Erythroblast (primary cell): ENCODE measurements at regions not wholly inside any gene's neighbourhood (a gene's known extent, or its start where the extent isn't known, plus 50 kb on each side); places are given as distances from the start of the nearest gene placed in this dataset.

ENCODE experiments used
- DNase-seq, 2 experiments: peaks; one replicate each; lab custom pipeline; 2025; lab: John Stamatoyannopoulos, UW
- GATA1 ChIP-seq: IDR thresholded peaks from 2 replicates; pipeline ENCODE4 v1.6.1; 2011; ENCODE audit warnings: low read depth, mild to moderate bottlenecking, control low read depth, low read length, moderate library complexity
- POLR2A ChIP-seq: IDR thresholded peaks from 2 replicates; pipeline ENCODE4 v1.6.1; 2011; ENCODE audit warnings: mild to moderate bottlenecking, low read length

DNA sequence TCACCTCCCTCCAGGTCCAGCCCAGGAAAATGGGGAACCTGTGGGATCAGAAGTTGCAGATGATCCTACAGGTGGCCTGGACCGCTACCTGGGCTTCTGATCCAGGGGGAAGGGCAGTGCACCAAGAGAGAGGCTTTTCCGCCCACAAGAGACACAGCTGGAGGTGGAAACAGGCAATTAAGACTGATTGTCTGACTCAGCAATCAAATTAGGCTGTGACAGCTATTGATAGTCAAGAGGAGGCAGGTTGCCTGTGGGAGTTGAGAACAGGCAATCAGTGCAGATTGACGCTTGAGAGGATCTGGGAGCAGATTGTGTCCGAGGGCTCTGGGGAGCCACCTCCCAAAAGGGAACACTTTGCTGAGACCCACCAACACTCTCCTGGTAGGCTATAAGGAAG lies 71.1 kb upstream of the SLC44A1 start:
- TF ChIP-seq GATA1 (no peak), POLR2A (no peak)
- no peak for DNase-seq

DNA sequence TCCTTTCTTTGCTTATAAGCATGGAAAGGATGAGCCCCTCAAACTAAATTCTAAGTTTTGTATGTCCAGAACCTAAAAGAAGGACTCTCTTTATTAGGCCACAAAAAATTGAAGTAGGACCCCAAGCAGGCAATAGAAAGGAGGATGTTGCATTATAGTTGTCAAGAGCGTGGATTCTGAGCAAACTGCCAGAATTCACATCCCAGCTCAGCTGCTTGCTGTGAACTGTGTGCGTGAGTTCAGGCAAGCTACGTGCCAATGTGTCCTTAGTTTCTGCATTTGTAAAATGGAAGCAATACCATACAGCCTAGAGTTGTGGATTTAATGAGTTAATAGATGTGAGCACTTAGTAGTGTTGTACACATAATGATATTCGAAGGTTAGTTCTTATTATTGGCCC lies 70.6 kb upstream of the SLC44A1 start:
- TF ChIP-seq GATA1 (no peak), POLR2A (no peak)
- no peak for DNase-seq

DNA sequence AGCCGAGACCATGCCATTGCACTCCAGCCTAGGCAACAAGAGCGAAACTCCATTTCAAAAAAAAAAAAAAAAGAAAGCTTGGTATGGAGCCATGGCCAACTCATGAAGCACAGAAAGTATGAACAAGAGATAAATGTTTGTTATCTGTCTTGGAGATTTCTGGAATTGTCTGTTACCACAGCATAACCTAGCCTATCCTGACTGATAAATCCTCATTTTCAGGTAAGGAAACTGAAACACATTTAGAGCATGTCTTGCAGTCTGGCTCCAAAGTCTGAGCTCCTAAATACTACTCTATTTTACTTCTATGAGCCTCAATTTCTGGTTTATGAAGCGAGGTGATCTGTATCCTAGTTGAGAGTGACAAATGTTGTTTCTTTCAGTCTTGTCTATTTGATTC lies 68.3 kb upstream of the SLC44A1 start:
- TF ChIP-seq POLR2A: no peak
- TF ChIP-seq GATA1: no peak
- no peak for DNase-seq

DNA sequence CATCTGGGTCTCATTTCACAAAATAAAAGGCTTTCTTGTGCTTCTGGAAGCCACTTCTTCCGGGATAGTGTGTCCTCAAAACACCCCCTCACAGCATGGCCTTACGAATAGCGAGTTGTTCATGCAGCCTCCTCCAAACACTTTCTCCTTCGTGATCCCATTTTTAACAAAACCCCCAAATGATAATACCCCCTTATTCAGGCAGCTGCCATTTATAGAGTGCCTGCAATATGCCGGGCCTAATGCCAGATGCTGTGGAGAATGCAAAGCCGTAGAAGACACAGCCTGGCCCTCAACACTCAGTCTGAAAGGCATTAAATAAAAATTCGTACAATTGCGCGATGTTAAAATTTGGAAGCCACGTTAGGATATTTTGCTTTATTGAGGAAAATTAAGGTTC lies 66.4 kb upstream of the SLC44A1 start:
- DNase-seq: no peak
- TF ChIP-seq POLR2A (no peak), GATA1 (no peak)

DNA sequence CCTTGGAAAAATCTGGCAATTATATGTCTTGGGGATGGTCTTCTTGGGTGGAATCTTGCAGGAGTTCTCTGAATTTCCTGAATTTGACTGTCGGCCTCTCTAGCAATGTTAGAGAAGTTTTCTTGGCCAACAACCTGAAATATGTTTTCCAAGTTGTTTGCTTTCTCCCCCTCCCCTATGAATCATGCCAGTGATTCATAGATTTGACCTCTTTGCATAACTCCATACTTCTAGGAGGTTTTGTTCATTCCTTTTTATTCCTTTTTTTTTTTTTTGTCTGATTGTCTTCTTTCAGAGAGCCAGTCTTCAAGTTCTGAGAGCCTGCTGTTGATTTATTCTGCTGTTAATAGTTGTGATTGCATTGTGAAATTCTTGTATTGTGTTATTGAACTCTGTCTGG lies 56.7 kb upstream of the SLC44A1 start:
- TF ChIP-seq POLR2A (no peak), GATA1 (no peak)
- no peak for DNase-seq

DNA sequence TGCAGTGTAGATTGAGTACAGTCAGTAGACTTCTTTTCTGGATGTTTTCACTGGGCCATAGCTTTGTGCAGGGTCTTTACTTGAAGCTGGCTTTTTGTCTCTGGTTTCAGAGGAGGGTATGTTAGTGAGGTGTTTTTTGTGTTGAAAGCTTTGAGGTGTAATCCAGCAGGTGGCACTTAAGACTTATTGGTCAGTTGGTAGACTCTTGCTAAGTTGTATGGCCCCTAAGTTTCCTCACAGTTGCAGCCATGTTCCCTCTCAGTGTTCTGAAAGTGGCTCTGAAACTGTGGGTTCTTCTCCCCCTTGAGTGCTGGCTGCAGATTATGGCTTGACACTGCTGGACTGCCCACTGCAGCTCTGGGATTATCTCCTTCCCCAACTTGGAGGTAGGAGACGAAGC lies 55.7 kb upstream of the SLC44A1 start:
- peak; percentile 10 to 32 for DNase-seq
- TF ChIP-seq POLR2A (no peak), GATA1 (no peak)

DNA sequence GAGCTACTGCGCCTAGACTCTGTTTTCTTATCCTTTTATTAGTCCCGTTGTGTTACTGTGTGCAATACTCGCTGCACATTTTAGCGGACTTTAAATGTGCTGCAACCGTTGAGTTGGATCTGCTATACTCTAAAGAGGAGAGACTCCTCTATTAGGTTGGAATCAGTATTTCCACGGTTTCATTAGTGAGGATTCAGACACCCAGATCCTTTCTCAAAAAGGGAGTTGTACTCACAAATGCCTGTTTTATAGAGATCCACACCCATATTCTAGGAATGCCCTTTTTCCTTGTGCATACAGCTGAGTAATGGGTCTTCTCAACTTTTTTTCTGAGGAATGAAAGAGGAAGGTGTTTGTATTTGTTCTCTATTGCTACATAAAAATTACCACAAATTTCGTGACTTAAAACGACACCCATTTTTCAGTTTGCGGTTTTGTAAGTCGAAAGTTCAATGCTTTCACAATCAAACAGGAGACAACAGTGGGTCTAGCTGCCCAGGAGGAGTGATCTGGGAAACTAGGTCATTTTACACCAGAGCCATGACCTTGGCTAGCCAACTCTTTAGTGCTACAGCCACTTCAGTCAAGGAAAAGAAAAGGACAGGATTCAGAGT lies 52.8 kb upstream of the SLC44A1 start:
- peak in 1 of 2 experiments; percentile 6 for DNase-seq
- no peak for TF ChIP-seq GATA1
- TF ChIP-seq POLR2A: no peak

DNA sequence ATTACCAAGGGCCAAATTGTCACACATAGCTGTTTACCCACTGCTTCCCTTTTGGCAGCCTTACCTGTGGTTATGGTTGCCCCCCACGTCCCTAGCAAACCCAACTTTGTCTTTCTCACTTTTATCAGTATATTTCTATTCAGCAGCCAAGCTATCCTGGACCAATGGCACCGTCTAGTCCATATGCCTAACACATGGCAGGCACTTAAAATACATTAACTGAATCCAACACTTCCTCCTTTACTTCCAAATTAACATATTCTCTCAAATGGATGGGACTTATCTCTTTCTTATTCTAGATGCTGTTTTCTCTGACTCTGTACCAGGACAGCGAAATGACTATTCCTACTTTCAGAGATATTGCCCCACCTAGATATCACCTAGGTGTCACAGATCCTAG lies 50.9 kb upstream of the SLC44A1 start:
- DNase-seq: no peak
- TF ChIP-seq POLR2A (no peak), GATA1 (no peak)

DNA sequence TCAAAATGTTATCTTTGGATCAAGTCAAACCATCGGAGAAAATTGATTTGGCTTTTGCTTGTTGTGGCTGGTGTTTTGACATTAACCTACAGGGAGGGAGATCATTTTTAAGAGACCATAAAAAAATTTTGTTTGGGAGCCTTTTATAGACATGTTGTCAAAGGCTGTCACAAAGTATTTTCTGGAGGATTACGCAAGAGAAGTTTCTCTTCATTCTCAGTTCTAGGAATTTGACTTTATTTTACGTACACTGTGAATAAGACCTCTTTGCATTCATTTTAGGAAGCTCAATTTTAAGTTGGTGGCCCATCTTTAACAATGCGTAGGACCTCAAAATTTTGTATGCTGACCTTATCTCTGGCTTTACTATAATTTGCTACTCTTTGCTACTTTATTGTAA lies 50.2 kb upstream of the SLC44A1 start:
- TF ChIP-seq GATA1 (no peak), POLR2A (no peak)
- DNase-seq: no peak
